Sigmoid colon (tissue), 4 donors: ENCODE measurements at regions not wholly inside any gene's neighbourhood (a gene's known extent, or its start where the extent isn't known, plus 50 kb on each side); places are given as distances from the start of the nearest gene placed in this dataset.

Experiments
- POLR2AphosphoS5 ChIP-seq, 4 donors: sonication (generic); formaldehyde crosslinking; IDR thresholded peaks; one replicate each; pipeline ENCODE4 v1.6.1; 2017; ENCODE audit warnings: antibody characterized with exemption in 4 of 4
- TF ChIP-seq, protein P1 (sequence below), 4 experiments: fragments of 450-650 bp in 3 of 4; fragments of 200-600 bp in 1 of 4; IDR thresholded peaks; one replicate each; pipeline ENCODE4 v1.5.1; 2016 to 2019; ENCODE audit warnings: antibody characterized with exemption in 4 of 4, mild to moderate bottlenecking in 3 of 4, moderate library complexity in 2 of 4

GRCh38 chr5:103473725-103474124 is 88.9 kb downstream of the NUDT12 start:
- TF ChIP-seq POLR2AphosphoS5 (IDR thresholded peaks at IDR 0.05): no peak
- TF ChIP-seq, protein P1, sequence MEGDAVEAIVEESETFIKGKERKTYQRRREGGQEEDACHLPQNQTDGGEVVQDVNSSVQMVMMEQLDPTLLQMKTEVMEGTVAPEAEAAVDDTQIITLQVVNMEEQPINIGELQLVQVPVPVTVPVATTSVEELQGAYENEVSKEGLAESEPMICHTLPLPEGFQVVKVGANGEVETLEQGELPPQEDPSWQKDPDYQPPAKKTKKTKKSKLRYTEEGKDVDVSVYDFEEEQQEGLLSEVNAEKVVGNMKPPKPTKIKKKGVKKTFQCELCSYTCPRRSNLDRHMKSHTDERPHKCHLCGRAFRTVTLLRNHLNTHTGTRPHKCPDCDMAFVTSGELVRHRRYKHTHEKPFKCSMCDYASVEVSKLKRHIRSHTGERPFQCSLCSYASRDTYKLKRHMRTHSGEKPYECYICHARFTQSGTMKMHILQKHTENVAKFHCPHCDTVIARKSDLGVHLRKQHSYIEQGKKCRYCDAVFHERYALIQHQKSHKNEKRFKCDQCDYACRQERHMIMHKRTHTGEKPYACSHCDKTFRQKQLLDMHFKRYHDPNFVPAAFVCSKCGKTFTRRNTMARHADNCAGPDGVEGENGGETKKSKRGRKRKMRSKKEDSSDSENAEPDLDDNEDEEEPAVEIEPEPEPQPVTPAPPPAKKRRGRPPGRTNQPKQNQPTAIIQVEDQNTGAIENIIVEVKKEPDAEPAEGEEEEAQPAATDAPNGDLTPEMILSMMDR (IDR thresholded peaks at IDR 0.05): no peak
